ENCODE measurements at regions not wholly inside any gene's neighbourhood (a gene's known extent, or its start where the extent isn't known, plus 50 kb on each side); places are given as distances from the start of the nearest gene placed in this dataset.

DNA sequence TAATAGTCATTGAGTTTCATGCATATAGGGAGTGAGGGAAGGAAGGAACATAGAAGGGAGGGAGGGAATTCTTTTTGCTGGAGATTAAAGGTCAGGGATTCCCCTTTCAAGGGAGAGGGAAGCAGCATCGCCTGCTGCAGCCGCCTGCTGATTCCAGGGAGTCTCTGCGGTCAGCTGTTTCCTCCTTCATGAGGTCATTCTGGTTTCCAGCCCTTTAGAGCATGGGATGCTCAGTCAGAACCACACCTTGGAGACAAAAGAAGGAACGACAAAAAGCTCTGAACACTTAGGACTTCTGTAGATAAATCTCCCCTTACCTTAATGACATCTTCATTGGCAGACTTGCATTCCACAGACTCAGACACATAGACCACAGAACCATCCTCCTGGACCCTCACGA, 923.0 kb upstream of the TMEM132C start:
- no peak for TF ChIP-seq EZH2phosphoT487 (conservative IDR thresholded peaks at IDR 0.05; ENCODE audit: low read length)
- H3K27ac ChIP-seq (ENCODE audit: low read depth, low read length): no peak overlapping the region
- H3K9me2 ChIP-seq (replicated peaks; ENCODE audit: insufficient read depth, low read length): no peaks in the 10 kb centered on the region
- H3K36me3 ChIP-seq (ENCODE audit: low read length): no peaks in the 10 kb centered on the region
- H3K9ac ChIP-seq (ENCODE audit: low read length): no peak overlapping the region
- H3K79me2 ChIP-seq (ENCODE audit: insufficient read depth, low read length): no peaks in the 10 kb centered on the region
- H3K27me3 ChIP-seq (ENCODE audit: low read length): no peaks in the 10 kb centered on the region
- H3K4me2 ChIP-seq (ENCODE audit: low read depth, low read length, poor library complexity, severe bottlenecking): no peak overlapping the region
- no peaks in the 10 kb centered on the region for H3K9me3 ChIP-seq (ENCODE audit: insufficient read depth, low read length)
- H4K20me1 ChIP-seq (ENCODE audit: low read depth, low read length): no peaks in the 10 kb centered on the region
- no peak overlapping the region for H2AFZ ChIP-seq (ENCODE audit: low read depth, low read length, severe bottlenecking)
- no peak overlapping the region for H3K4me3 ChIP-seq (ENCODE audit: insufficient read depth, low read length, poor library complexity, severe bottlenecking)
- no peaks in the 10 kb centered on the region for H3F3A ChIP-seq (ENCODE audit: insufficient read depth)

DNA sequence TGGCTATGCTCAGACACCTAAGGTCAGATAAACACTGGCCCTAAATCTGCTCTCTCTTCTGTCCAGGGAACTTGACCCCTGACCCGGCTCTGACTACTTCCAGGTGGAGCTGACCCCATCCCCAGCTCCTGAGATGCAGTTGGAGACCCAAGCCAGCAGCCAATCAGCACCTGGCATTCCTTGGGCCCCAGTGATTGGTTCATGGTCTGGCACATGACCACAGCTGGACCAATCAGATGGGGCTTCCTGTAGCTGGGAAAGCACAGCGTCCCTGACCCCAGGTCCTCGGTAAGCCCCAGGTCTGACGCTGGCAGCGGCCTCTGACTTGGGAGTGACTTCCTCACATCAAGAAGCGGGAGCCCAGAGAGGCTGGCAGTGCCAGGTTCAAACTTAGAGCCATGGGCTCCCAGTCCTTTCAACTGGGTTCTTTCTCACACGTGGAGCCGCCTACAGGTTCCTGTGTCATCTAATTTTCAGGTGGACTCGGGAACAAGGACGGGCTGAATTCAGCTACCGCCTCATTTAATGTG, 915.4 kb upstream of the TMEM132C start:
- H3F3A ChIP-seq (ENCODE audit: insufficient read depth): no peaks in the 10 kb centered on the region
- no peaks in the 10 kb centered on the region for H3K79me2 ChIP-seq (ENCODE audit: insufficient read depth, low read length)
- no peak overlapping the region for H3K9ac ChIP-seq (ENCODE audit: low read length)
- no peak overlapping the region for H3K4me3 ChIP-seq (ENCODE audit: insufficient read depth, low read length, poor library complexity, severe bottlenecking)
- no peaks in the 10 kb centered on the region for H3K36me3 ChIP-seq (ENCODE audit: low read length)
- H3K9me3 ChIP-seq (ENCODE audit: insufficient read depth, low read length): no peaks in the 10 kb centered on the region
- H3K9me2 ChIP-seq (replicated peaks; ENCODE audit: insufficient read depth, low read length): no peaks in the 10 kb centered on the region
- no peak for TF ChIP-seq EZH2phosphoT487 (conservative IDR thresholded peaks at IDR 0.05; ENCODE audit: low read length)
- TF ChIP-seq, protein P1, sequence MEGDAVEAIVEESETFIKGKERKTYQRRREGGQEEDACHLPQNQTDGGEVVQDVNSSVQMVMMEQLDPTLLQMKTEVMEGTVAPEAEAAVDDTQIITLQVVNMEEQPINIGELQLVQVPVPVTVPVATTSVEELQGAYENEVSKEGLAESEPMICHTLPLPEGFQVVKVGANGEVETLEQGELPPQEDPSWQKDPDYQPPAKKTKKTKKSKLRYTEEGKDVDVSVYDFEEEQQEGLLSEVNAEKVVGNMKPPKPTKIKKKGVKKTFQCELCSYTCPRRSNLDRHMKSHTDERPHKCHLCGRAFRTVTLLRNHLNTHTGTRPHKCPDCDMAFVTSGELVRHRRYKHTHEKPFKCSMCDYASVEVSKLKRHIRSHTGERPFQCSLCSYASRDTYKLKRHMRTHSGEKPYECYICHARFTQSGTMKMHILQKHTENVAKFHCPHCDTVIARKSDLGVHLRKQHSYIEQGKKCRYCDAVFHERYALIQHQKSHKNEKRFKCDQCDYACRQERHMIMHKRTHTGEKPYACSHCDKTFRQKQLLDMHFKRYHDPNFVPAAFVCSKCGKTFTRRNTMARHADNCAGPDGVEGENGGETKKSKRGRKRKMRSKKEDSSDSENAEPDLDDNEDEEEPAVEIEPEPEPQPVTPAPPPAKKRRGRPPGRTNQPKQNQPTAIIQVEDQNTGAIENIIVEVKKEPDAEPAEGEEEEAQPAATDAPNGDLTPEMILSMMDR (IDR thresholded peaks at IDR 0.05; ENCODE audit: insufficient read depth, low read length, poor library complexity, severe bottlenecking): no peak
- H2AFZ ChIP-seq (ENCODE audit: low read depth, low read length, severe bottlenecking): no peak overlapping the region
- H3K27me3 ChIP-seq (ENCODE audit: low read length): no peaks in the 10 kb centered on the region
- no peaks in the 10 kb centered on the region for H4K20me1 ChIP-seq (ENCODE audit: low read depth, low read length)
- no peak overlapping the region for H3K4me2 ChIP-seq (ENCODE audit: low read depth, low read length, poor library complexity, severe bottlenecking)
- H3K27ac ChIP-seq (ENCODE audit: low read depth, low read length): no peak overlapping the region

DNA sequence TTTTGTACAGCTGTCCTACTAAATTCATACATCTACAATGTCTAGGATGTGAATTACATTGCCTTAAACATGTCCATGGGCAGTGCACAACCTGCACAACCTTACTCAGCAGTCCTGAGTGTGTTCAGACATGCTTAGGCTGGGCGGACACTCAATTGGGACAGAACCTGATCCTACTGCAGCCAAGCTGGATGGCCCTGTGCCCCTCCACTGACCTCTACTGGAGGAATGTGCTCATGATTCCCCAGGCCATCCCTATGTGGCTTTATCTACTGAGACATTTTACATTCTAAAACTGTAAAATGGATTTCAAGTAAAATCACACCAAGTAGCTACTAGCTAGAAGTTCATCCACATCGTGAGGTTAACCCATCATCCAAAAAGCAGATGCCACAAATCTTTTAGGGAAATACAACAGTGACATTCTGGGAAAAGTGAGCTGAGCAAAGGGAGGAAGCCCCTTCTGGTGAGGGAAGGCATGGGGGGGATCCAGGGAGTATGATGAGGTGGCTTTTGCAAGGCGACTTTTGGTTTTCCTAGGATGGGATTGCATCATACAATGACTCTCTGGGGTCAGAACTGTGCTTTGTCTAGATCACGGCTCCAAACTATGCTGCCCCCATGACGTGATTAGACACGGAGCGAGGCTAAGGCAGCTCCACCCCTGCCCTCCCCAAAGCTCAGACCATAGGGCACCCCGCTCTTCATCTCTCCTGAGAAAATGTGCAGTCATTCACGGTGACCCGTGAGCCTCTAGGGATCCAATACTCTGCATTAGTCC, 911.7 kb upstream of the TMEM132C start:
- Histone ChIP-seq H2AFZ (ENCODE audit: low read depth, low read length, severe bottlenecking) (no peak overlapping the region), H3K9me3 (ENCODE audit: insufficient read depth, low read length) (no peaks in the 10 kb centered on the region), H4K20me1 (ENCODE audit: low read depth, low read length) (no peaks in the 10 kb centered on the region)

More for the DNA sequence above, 911.7 kb upstream of the TMEM132C start:
- no peaks in the 10 kb centered on the region for H3K27me3 ChIP-seq (ENCODE audit: low read length)
- no peaks in the 10 kb centered on the region for H3K79me2 ChIP-seq (ENCODE audit: insufficient read depth, low read length)
- H3K27ac ChIP-seq (ENCODE audit: low read depth, low read length): no peak overlapping the region
- H3K4me3 ChIP-seq (ENCODE audit: insufficient read depth, low read length, poor library complexity, severe bottlenecking): no peak overlapping the region
- no peak overlapping the region for H3K9ac ChIP-seq (ENCODE audit: low read length)
- TF ChIP-seq EZH2phosphoT487 (conservative IDR thresholded peaks at IDR 0.05; ENCODE audit: low read length): no peak
- TF ChIP-seq, protein P1 (IDR thresholded peaks at IDR 0.05; ENCODE audit: insufficient read depth, low read length, poor library complexity, severe bottlenecking): no peak
- H3K36me3 ChIP-seq (ENCODE audit: low read length): no peaks in the 10 kb centered on the region
- H3F3A ChIP-seq (ENCODE audit: insufficient read depth): no peaks in the 10 kb centered on the region
- H3K4me2 ChIP-seq (ENCODE audit: low read depth, low read length, poor library complexity, severe bottlenecking): no peak overlapping the region
- no peaks in the 10 kb centered on the region for H3K9me2 ChIP-seq (replicated peaks; ENCODE audit: insufficient read depth, low read length)
